Fibroblast of skin of left quadriceps (primary cell): ENCODE measurements at regions not wholly inside any gene's neighbourhood (a gene's known extent, or its start where the extent isn't known, plus 50 kb on each side); places are given as distances from the start of the nearest gene placed in this dataset.

Source experiments
- DNase-seq, 2 experiments: peaks; one replicate each; pipeline ENCODE4 v3.0.0-alpha.2; 2013; ENCODE audit warnings: low read depth in 2 of 2

- no peak for DNase-seq
Measured at GRCh38 chr4:126821152-126821551, 811.6 kb upstream of the INTU start.

GRCh38 chr4:126825083-126825482, 807.7 kb upstream of the INTU start:
- DNase-seq = no peak

- DNase-seq = no peak
Measured at GRCh38 chr4:126827669-126828068, 805.1 kb upstream of the INTU start.

- DNase-seq = no peak
Measured at GRCh38 chr4:126834854-126835253, 797.9 kb upstream of the INTU start.

GRCh38 chr4:126838941-126839679, 793.6 kb upstream of the INTU start:
- peak; percentile 41 to 49 for DNase-seq

GRCh38 chr4:126843492-126844067, 789.2 kb upstream of the INTU start:
- DNase-seq = no peak

GRCh38 chr4:126850286-126850685, 782.5 kb upstream of the INTU start:
- DNase-seq = peak; percentile 97 to 98

- peak; percentile 75 to 77 for DNase-seq
Measured at GRCh38 chr4:126851391-126851790, 781.4 kb upstream of the INTU start.

GRCh38 chr4:126853715-126854114, 779.0 kb upstream of the INTU start:
- no peak for DNase-seq

- no peak for DNase-seq
Measured at GRCh38 chr4:126856906-126857305, 775.9 kb upstream of the INTU start.

GRCh38 chr4:126859314-126859713, 773.4 kb upstream of the INTU start:
- no peak for DNase-seq

GRCh38 chr4:126859872-126860271, 772.9 kb upstream of the INTU start:
- no peak for DNase-seq

- no peak for DNase-seq
Measured at GRCh38 chr4:126860308-126860707, 772.4 kb upstream of the INTU start.

GRCh38 chr4:126869967-126870366, 762.8 kb upstream of the INTU start:
- DNase-seq = no peak

- DNase-seq = no peak
Measured at GRCh38 chr4:126871810-126872209, 760.9 kb upstream of the INTU start.

- DNase-seq = no peak
Measured at GRCh38 chr4:126874533-126874932, 758.2 kb upstream of the INTU start.

- peak; percentile 62 for DNase-seq
Measured at GRCh38 chr4:126888968-126889367, 743.8 kb upstream of the INTU start.

GRCh38 chr4:126890383-126890782, 742.4 kb upstream of the INTU start:
- peak; percentile 31 to 36 for DNase-seq

- DNase-seq = peak; percentile 36 to 40
Measured at GRCh38 chr4:126890994-126891393, 741.8 kb upstream of the INTU start.

- no peak for DNase-seq
Measured at GRCh38 chr4:126894963-126895362, 737.8 kb upstream of the INTU start.

- DNase-seq = no peak
Measured at GRCh38 chr4:126895988-126896570, 736.7 kb upstream of the INTU start.

- no peak for DNase-seq
Measured at GRCh38 chr4:126897038-126897437, 735.7 kb upstream of the INTU start.

- DNase-seq = no peak
Measured at GRCh38 chr4:126898815-126899214, 733.9 kb upstream of the INTU start.
